Choroid plexus epithelial cell (primary cell): ENCODE measurements at regions not wholly inside any gene's neighbourhood (a gene's known extent, or its start where the extent isn't known, plus 50 kb on each side); places are given as distances from the start of the nearest gene placed in this dataset.
A peak's percentile ranks its signal among the peaks of the same experiment; 100 is the strongest.

Source experiments
- DNase-seq: peaks from one replicate; pipeline ENCODE4 v3.0.0-alpha.2; 2010; ENCODE audit warnings: low read depth
- H3K4me3 ChIP-seq: 2 replicates; pipeline ENCODE4 v1.5.1; 2011; ENCODE audit warnings: low read depth, mild to moderate bottlenecking, control low read depth, low read length, moderate library complexity
- CTCF ChIP-seq: conservative IDR thresholded peaks from 2 replicates; pipeline ENCODE4 v1.5.1; 2011; ENCODE audit warnings: low read depth, mild to moderate bottlenecking, control low read depth, inconsistent platforms, low read length, moderate library complexity

- no peak overlapping the region for H3K4me3 ChIP-seq
- peak; percentile 18 for DNase-seq
- no peak for TF ChIP-seq CTCF
Measured at GRCh38 chr2:120650022-120650644, 85.5 kb upstream of the GLI2 start.

- no peak for TF ChIP-seq CTCF
- no peak overlapping the region for H3K4me3 ChIP-seq
- no peak for DNase-seq
Measured at GRCh38 chr2:120651818-120652217, 83.8 kb upstream of the GLI2 start.

GRCh38 chr2:120653046-120653445, 82.6 kb upstream of the GLI2 start:
- TF ChIP-seq CTCF: no peak
- no peak for DNase-seq
- H3K4me3 ChIP-seq: no peak overlapping the region

- TF ChIP-seq CTCF: no peak
- no peak for DNase-seq
- H3K4me3 ChIP-seq: no peak overlapping the region
Measured at GRCh38 chr2:120653871-120654270, 81.8 kb upstream of the GLI2 start.

- DNase-seq: no peak
- no peak for TF ChIP-seq CTCF
- H3K4me3 ChIP-seq: no peak overlapping the region
Measured at GRCh38 chr2:120654381-120655134, 81.1 kb upstream of the GLI2 start.

- TF ChIP-seq CTCF: no peak
- DNase-seq: no peak
- H3K4me3 ChIP-seq: no peak overlapping the region
Measured at GRCh38 chr2:120656273-120656950, 79.3 kb upstream of the GLI2 start.
